ENCODE measurements at regions not wholly inside any gene's neighbourhood (a gene's known extent, or its start where the extent isn't known, plus 50 kb on each side); places are given as distances from the start of the nearest gene placed in this dataset.
"Not testable (repeated sequence)": the region's sequence is repeated elsewhere in the genome, so short reads cannot be mapped to it uniquely, and the experiment has no call there.

GRCh38 chr2:208811885-208812284, 405.3 kb downstream of the PTH2R start:
- DNase-seq = not testable (repeated sequence)

GRCh38 chr2:208819190-208819589, 412.6 kb downstream of the PTH2R start:
- no peak for DNase-seq

GRCh38 chr2:208820014-208820688, 413.6 kb downstream of the PTH2R start:
- no peak for DNase-seq

- no peak for DNase-seq
Measured at GRCh38 chr2:208827109-208827508, 420.5 kb downstream of the PTH2R start.

- no peak for DNase-seq
Measured at GRCh38 chr2:208827549-208828221, 421.1 kb downstream of the PTH2R start.

GRCh38 chr2:208830203-208830602, 423.6 kb downstream of the PTH2R start:
- no peak for DNase-seq

GRCh38 chr2:208847651-208848050, 441.1 kb downstream of the PTH2R start:
- DNase-seq = no peak

GRCh38 chr2:208854717-208855116, 448.1 kb downstream of the PTH2R start:
- DNase-seq = no peak

- no peak for DNase-seq
Measured at GRCh38 chr2:208867374-208867773, 460.8 kb downstream of the PTH2R start.

- no peak for DNase-seq
Measured at GRCh38 chr2:208872591-208872990, 466.0 kb downstream of the PTH2R start.

GRCh38 chr2:208879666-208880065, 473.1 kb downstream of the PTH2R start:
- DNase-seq = no peak

GRCh38 chr2:208880171-208880570, 473.6 kb downstream of the PTH2R start:
- DNase-seq = no peak

- DNase-seq = no peak
Measured at GRCh38 chr2:208890486-208890885, 483.9 kb downstream of the PTH2R start.

GRCh38 chr2:208892203-208892602, 485.6 kb downstream of the PTH2R start:
- DNase-seq = no peak

- DNase-seq = no peak
Measured at GRCh38 chr2:208906330-208906729, 499.7 kb downstream of the PTH2R start.

GRCh38 chr2:208915401-208915800, 508.4 kb upstream of the MAP2 start:
- DNase-seq = no peak

GRCh38 chr2:208916881-208917280, 507.0 kb upstream of the MAP2 start:
- DNase-seq = no peak

- not testable (repeated sequence) for DNase-seq
Measured at GRCh38 chr2:208921358-208921757, 502.5 kb upstream of the MAP2 start.

GRCh38 chr2:208927867-208928266, 496.0 kb upstream of the MAP2 start:
- DNase-seq = no peak

- no peak for DNase-seq
Measured at GRCh38 chr2:208929139-208929864, 494.5 kb upstream of the MAP2 start.

GRCh38 chr2:208929894-208930427, 493.9 kb upstream of the MAP2 start:
- DNase-seq = no peak

- DNase-seq = no peak
Measured at GRCh38 chr2:208935531-208935930, 488.3 kb upstream of the MAP2 start.

- no peak for DNase-seq
Measured at GRCh38 chr2:208937521-208937920, 486.3 kb upstream of the MAP2 start.

- DNase-seq = no peak
Measured at GRCh38 chr2:208939852-208940251, 484.0 kb upstream of the MAP2 start.
